HepG2 (cell line): ENCODE measurements at regions not wholly inside any gene's neighbourhood (a gene's known extent, or its start where the extent isn't known, plus 50 kb on each side); places are given as distances from the start of the nearest gene placed in this dataset.

Experiments used
- ATAC-seq: fragments of 200-7000 bp; cut with Tn5 transposase; 3 replicates; pipeline ENCODE4 v1.9.1; 2020; ENCODE audit warnings: mild to moderate bottlenecking, moderate library complexity
- BruUV-seq: library from RNA; stranded (reverse); fragments of 400-500 nt; replicated peaks from 2 replicates; lab custom pipeline; 2021; lab: Mats Ljungman, UMichigan
- CTCF ChIA-PET: fragments of 300-600 bp; formaldehyde crosslinking; extraction: SDS; loops from one replicate; lab custom pipeline; 2021; ENCODE audit warnings: low total read pairs, inconsistent platforms, low intra/inter-chr PET ratio; lab: Yijun Ruan, JAX
- POLR2A ChIA-PET: fragments of 350-600 bp; sonication (Branson Sonifier 250); formaldehyde crosslinking; loops from one replicate; lab custom pipeline; 2020; ENCODE audit warnings: antibody characterized with exemption, inconsistent platforms; lab: Yijun Ruan, JAX
- DNase-seq: peaks from one replicate; pipeline ENCODE4 v3.0.0-alpha.2; 2015; ENCODE audit warnings: low spot score
- FAIRE-seq: peaks from 3 replicates; lab custom pipeline; 2011; peaks lifted over from hg19 to GRCh38; lab: Jason Lieb, UNC
- H2AFZ ChIP-seq: one replicate; pipeline ENCODE4 v1.6.1; 2011; ENCODE audit warnings: low read length, inconsistent platforms
- H3K27ac ChIP-seq: fragments of 300-600 bp; 3 replicates; pipeline ENCODE4 v1.8.0; 2011; ENCODE audit warnings: mixed run types, mild to moderate bottlenecking, mixed read lengths, low read length, inconsistent platforms; ENCODE audit not compliant: insufficient read depth; ENCODE audit errors: extremely low read length
- H3K27me3 ChIP-seq, 2 experiments: fragments of 200-600 bp in 1 of 2; 2 replicates in 1 of 2; 3 replicates in 1 of 2; pipeline versions ENCODE4 v1.6.0 to v1.8.0; 2011; ENCODE audit warnings: low read length in 2 of 2, mild to moderate bottlenecking in 2 of 2, moderate library complexity in 2 of 2, inconsistent platforms in 1 of 2; ENCODE audit not compliant: insufficient read depth in 2 of 2, control insufficient read depth in 1 of 2
- H3K36me3 ChIP-seq, 2 experiments: fragments of 200-600 bp in 1 of 2; replicated peaks in 1 of 2; 2 replicates in 1 of 2; 3 replicates in 1 of 2; pipeline versions ENCODE4 v1.5.1 to v1.8.0; 2011; ENCODE audit warnings: low read length in 2 of 2, inconsistent platforms in 1 of 2; ENCODE audit not compliant: insufficient read depth in 2 of 2, control insufficient read depth in 1 of 2
- H3K4me1 ChIP-seq: 2 replicates; pipeline ENCODE4 v1.5.1; 2012; ENCODE audit warnings: low read length, inconsistent platforms; ENCODE audit not compliant: insufficient read depth
- H3K4me2 ChIP-seq: 2 replicates; pipeline ENCODE4 v1.6.0; 2011; ENCODE audit warnings: low read depth, low read length, inconsistent platforms
- H3K4me3 ChIP-seq, 3 experiments: fragments of 200-600 bp in 1 of 3; sonication (generic), shearing (Covaris generic) in 1 of 3; replicated peaks in 1 of 3; 2 replicates each; pipeline ENCODE4 v1.5.1; 2011 to 2016; ENCODE audit warnings: low read length in 3 of 3, inconsistent platforms in 2 of 3, low read depth in 2 of 3, mild to moderate bottlenecking in 2 of 3, control low read depth in 1 of 3, mixed read lengths in 1 of 3; ENCODE audit not compliant: insufficient read depth in 1 of 3
- H3K79me2 ChIP-seq: one replicate; pipeline ENCODE4 v1.6.1; 2011; ENCODE audit warnings: low read length, inconsistent platforms; ENCODE audit not compliant: insufficient read depth
- H3K9ac ChIP-seq: 2 replicates; pipeline ENCODE4 v1.6.0; 2011; ENCODE audit warnings: mild to moderate bottlenecking, low read depth, low read length, inconsistent platforms; ENCODE audit not compliant: insufficient read depth
- H3K9me3 ChIP-seq: 2 replicates; pipeline ENCODE4 v1.5.1; 2012; ENCODE audit warnings: mild to moderate bottlenecking, low read length
- H4K20me1 ChIP-seq: 2 replicates; pipeline ENCODE4 v1.6.0; 2011; ENCODE audit warnings: inconsistent platforms, mild to moderate bottlenecking, low read length, moderate library complexity; ENCODE audit not compliant: insufficient read depth
- ATAD3A ChIP-seq: sonication (generic); formaldehyde crosslinking; IDR thresholded peaks from 2 replicates; pipeline ENCODE4 v1.4.0; 2020; ENCODE audit warnings: missing genetic modification reagents
- CTCF ChIP-seq: sonication (generic); formaldehyde crosslinking; IDR thresholded peaks from 2 replicates; pipeline ENCODE4 v1.5.0; 2020; ENCODE audit warnings: mild to moderate bottlenecking, missing genetic modification reagents, moderate library complexity
- MAFF ChIP-seq: IDR thresholded peaks from 2 replicates; pipeline ENCODE4 v1.6.1; 2011; ENCODE audit warnings: low read depth, low read length, improper control_type of control experiment
- MAFK ChIP-seq, 2 experiments: IDR thresholded peaks in 1 of 2; conservative IDR thresholded peaks in 1 of 2; 2 replicates each; pipeline ENCODE4 v1.6.1; 2011; ENCODE audit warnings: improper control_type of control experiment in 2 of 2, low read length in 2 of 2
- STAG1 ChIP-seq: sonication (generic); formaldehyde crosslinking; IDR thresholded peaks from 2 replicates; pipeline ENCODE4 v1.4.0; 2020; ENCODE audit warnings: missing genetic modification reagents
- ZFP36 ChIP-seq: fragments of 150-350 bp; IDR thresholded peaks from 2 replicates; pipeline ENCODE4 v1.6.1; 2018; ENCODE audit warnings: borderline replicate concordance, low read length, low read depth; ENCODE audit not compliant: partially characterized antibody
- ZNF562 ChIP-seq: sonication (generic); formaldehyde crosslinking; IDR thresholded peaks from 2 replicates; pipeline ENCODE4 v1.8.0; 2022; ENCODE audit warnings: missing genetic modification reagents, borderline replicate concordance
- WGBS: methylation state at CpG from one replicate; pipeline ENCODE4 v1.1.6; 2017; ENCODE audit warnings: low lambda C conversion rate; 5-methylcytosine and 5-hydroxymethylcytosine counted together
- in situ Hi-C: cut with HindIII; loops from 2 replicates; pipeline ENCODE4 v1.10.0; 2017; ENCODE audit warnings: low pct_unique_long_range_greater_than_20kb; ENCODE audit not compliant: extremely low pct_ligation_motif_present
- intact Hi-C: fragments of 100-400 bp; cut with micrococcal nuclease; formaldehyde crosslinking; loops from one replicate; pipeline ENCODE4 v1.10.0; 2022; ENCODE audit not compliant: unreplicated experiment
- TF ChIP-seq, protein P1 (sequence below): sonication (generic); formaldehyde crosslinking; IDR thresholded peaks from 2 replicates; pipeline ENCODE4 v1.8.0; 2023; ENCODE audit warnings: mild to moderate bottlenecking, missing genetic modification reagents
- TF ChIP-seq, protein P2 (sequence below): sonication (generic); formaldehyde crosslinking; IDR thresholded peaks from 2 replicates; pipeline ENCODE4 v1.8.0; 2022; ENCODE audit warnings: mild to moderate bottlenecking, missing genetic modification reagents, moderate library complexity

- CTCF ChIA-PET = interaction anchor here (1.7 kb wide), 1 partner anchor 1082 kb away, joined by 6 read pairs; no protein-coding TSS in a partner anchor
Observed at GRCh38 chr1:163535401-163535800, 213.6 kb downstream of the NUF2 start.

GRCh38 chr1:163535807-163536206 is 214.1 kb downstream of the NUF2 start:
- H3K27ac ChIP-seq = no peak overlapping the region
- in situ Hi-C loops = loop anchor here (10.0 kb wide), 2 partner anchors 1079 to 1259 kb away; no protein-coding TSS in a partner anchor

More at GRCh38 chr1:163535401-163535800, 213.6 kb downstream of the NUF2 start:
- no peaks in the 10 kb centered on the region for H3K27me3 ChIP-seq
- no peak overlapping the region for H3K4me3 ChIP-seq
- TF ChIP-seq, protein P1, sequence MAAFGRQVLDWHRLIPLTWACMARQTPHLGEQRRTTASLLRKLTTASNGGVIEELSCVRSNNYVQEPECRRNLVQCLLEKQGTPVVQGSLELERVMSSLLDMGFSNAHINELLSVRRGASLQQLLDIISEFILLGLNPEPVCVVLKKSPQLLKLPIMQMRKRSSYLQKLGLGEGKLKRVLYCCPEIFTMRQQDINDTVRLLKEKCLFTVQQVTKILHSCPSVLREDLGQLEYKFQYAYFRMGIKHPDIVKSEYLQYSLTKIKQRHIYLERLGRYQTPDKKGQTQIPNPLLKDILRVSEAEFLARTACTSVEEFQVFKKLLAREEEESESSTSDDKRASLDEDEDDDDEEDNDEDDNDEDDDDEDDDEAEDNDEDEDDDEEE (CRISPR knock-in tag) = no peak
- TF ChIP-seq MAFK (conservative IDR thresholded peaks at IDR 0.05 in 1 of 2, IDR thresholded peaks at IDR 0.05 in 1 of 2; ENCODE audit: low read length in 2 of 2) = peak; percentile 91 to 97
- peak; percentile 93 for TF ChIP-seq MAFF
- TF ChIP-seq, all 625 proteins: peak for 2
- 19% methylated on average over 5 of the region's 5 CpGs for WGBS
- in situ Hi-C loops = loop anchor here (10.0 kb wide), 2 partner anchors 1079 to 1259 kb away; no protein-coding TSS in a partner anchor
- Histone ChIP-seq H3K36me3 (no peaks in the 10 kb centered on the region), H3K27ac (no peak overlapping the region), H3K9me3 (no peaks in the 10 kb centered on the region), H3K79me2 (no peaks in the 10 kb centered on the region), H3K4me2 (no peak overlapping the region), H2AFZ (no peak overlapping the region), H3K4me1 (0 out of 2 replicates have a peak, but pooled peaks cover 5% of the 10 kb centered on the region), H4K20me1 (no peaks in the 10 kb centered on the region), H3K9ac (no peak overlapping the region)
- intact Hi-C loops = no loop called here
- ATAC-seq (no peak), FAIRE-seq (no peak), DNase-seq (no peak)
- BruUV-seq = no TSS peak
- POLR2A ChIA-PET = no interaction called here

More at GRCh38 chr1:163535807-163536206, 214.1 kb downstream of the NUF2 start:
- H2AFZ ChIP-seq = no peak overlapping the region
- no peak overlapping the region for H3K4me2 ChIP-seq
- no peaks in the 10 kb centered on the region for H3K9me3 ChIP-seq
- no peaks in the 10 kb centered on the region for H4K20me1 ChIP-seq
- H3K4me3 ChIP-seq = no peak overlapping the region
- no peak for DNase-seq
- no peak overlapping the region for H3K9ac ChIP-seq
- ATAC-seq = no peak
- no peaks in the 10 kb centered on the region for H3K27me3 ChIP-seq
- no peak for TF ChIP-seq ZFP36
- TF ChIP-seq, protein P2, sequence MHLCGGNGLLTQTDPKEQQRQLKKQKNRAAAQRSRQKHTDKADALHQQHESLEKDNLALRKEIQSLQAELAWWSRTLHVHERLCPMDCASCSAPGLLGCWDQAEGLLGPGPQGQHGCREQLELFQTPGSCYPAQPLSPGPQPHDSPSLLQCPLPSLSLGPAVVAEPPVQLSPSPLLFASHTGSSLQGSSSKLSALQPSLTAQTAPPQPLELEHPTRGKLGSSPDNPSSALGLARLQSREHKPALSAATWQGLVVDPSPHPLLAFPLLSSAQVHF (CRISPR knock-in tag) = no peak
- TF ChIP-seq ZNF562 (CRISPR knock-in tag) = no peak
- TF ChIP-seq ATAD3A (CRISPR knock-in tag) = no peak
- TF ChIP-seq STAG1 = peak; percentile 56
- 0 out of 2 replicates have a peak, but pooled peaks have one; percentile 17 for TF ChIP-seq CTCF (CRISPR knock-in tag)
- intact Hi-C loops = no loop called here
- 0% methylated on average over 3 of the region's 3 CpGs for WGBS
- no peaks in the 10 kb centered on the region for H3K79me2 ChIP-seq
- no TSS peak for BruUV-seq
- CTCF ChIA-PET = interaction anchor here (1.7 kb wide), 1 partner anchor 1082 kb away, joined by 6 read pairs; no protein-coding TSS in a partner anchor
- no peaks in the 10 kb centered on the region for H3K36me3 ChIP-seq
- POLR2A ChIA-PET = no interaction called here
- H3K4me1 ChIP-seq = 0 out of 2 replicates have a peak, but pooled peaks cover 5% of the 10 kb centered on the region
- FAIRE-seq = no peak
